ENCODE measurements at regions not wholly inside any gene's neighbourhood (a gene's known extent, or its start where the extent isn't known, plus 50 kb on each side); places are given as distances from the start of the nearest gene placed in this dataset.

GRCh38 chr11:8749202-8749601 is 66.6 kb downstream of the RPL27A start:
- Histone ChIP-seq H3K9me3 (ENCODE audit: control insufficient read depth, insufficient read depth, low read depth, low read length) (no peaks in the 10 kb centered on the region), H3K4me2 (ENCODE audit: extremely low read depth, insufficient read depth, low read length) (no peak overlapping the region), H3K27ac (ENCODE audit: insufficient read depth, low read length) (no peak overlapping the region), H3K27me3 (ENCODE audit: control insufficient read depth, insufficient read depth, low read length) (no peaks in the 10 kb centered on the region), H2AFZ (ENCODE audit: low read length) (no peak overlapping the region), H4K20me1 (ENCODE audit: control insufficient read depth, extremely low read depth, insufficient read depth, low read length) (no peaks in the 10 kb centered on the region), H3K79me2 (ENCODE audit: control insufficient read depth, insufficient read depth, low read length) (peaks cover 6% of the 10 kb centered on the region), H3K4me1 (ENCODE audit: control insufficient read depth, extremely low read depth, insufficient read depth, low read length) (no peaks in the 10 kb centered on the region), H3K9ac (ENCODE audit: insufficient read depth, low read length) (no peak overlapping the region), H3K4me3 (replicated peaks in 1 of 4; ENCODE audit: control extremely low read depth in 1 of 4, insufficient read depth in 1 of 4, low read depth in 3 of 4, low read length in 4 of 4) (no peak overlapping the region), H3K36me3 (ENCODE audit: control insufficient read depth, insufficient read depth, low read length) (peaks cover 2% of the 10 kb centered on the region)
- DNase-seq (ENCODE audit: low read depth in 2 of 2), result no peak
- TF ChIP-seq CTCF (conservative IDR thresholded peaks at IDR 0.05 in 1 of 2, IDR thresholded peaks at IDR 0.05 in 1 of 2; ENCODE audit: low read depth in 1 of 2, low read length in 2 of 2), result no peak
- TF ChIP-seq EZH2 (IDR thresholded peaks at IDR 0.05; ENCODE audit: low read length, missing control alignments), result no peak

- no peak overlapping the region for H3K4me3 ChIP-seq (replicated peaks in 1 of 4; ENCODE audit: control extremely low read depth in 1 of 4, insufficient read depth in 1 of 4, low read depth in 3 of 4, low read length in 4 of 4)
- no peak overlapping the region for H2AFZ ChIP-seq (ENCODE audit: low read length)
- H3K36me3 ChIP-seq (ENCODE audit: control insufficient read depth, insufficient read depth, low read length), result peaks cover 2% of the 10 kb centered on the region
- no peaks in the 10 kb centered on the region for H3K9me3 ChIP-seq (ENCODE audit: control insufficient read depth, insufficient read depth, low read depth, low read length)
- TF ChIP-seq CTCF (conservative IDR thresholded peaks at IDR 0.05 in 1 of 2, IDR thresholded peaks at IDR 0.05 in 1 of 2; ENCODE audit: low read depth in 1 of 2, low read length in 2 of 2) (peak; percentile 17 to 29), EZH2 (IDR thresholded peaks at IDR 0.05; ENCODE audit: low read length, missing control alignments) (no peak)
- peaks cover 12% of the 10 kb centered on the region for H3K4me1 ChIP-seq (ENCODE audit: control insufficient read depth, extremely low read depth, insufficient read depth, low read length)
- H3K4me2 ChIP-seq (ENCODE audit: extremely low read depth, insufficient read depth, low read length), result no peak overlapping the region
- no peak overlapping the region for H3K9ac ChIP-seq (ENCODE audit: insufficient read depth, low read length)
- H4K20me1 ChIP-seq (ENCODE audit: control insufficient read depth, extremely low read depth, insufficient read depth, low read length), result no peaks in the 10 kb centered on the region
- peaks cover 21% of the 10 kb centered on the region for H3K79me2 ChIP-seq (ENCODE audit: control insufficient read depth, insufficient read depth, low read length)
- H3K27me3 ChIP-seq (ENCODE audit: control insufficient read depth, insufficient read depth, low read length), result no peaks in the 10 kb centered on the region
- H3K27ac ChIP-seq (ENCODE audit: insufficient read depth, low read length), result no peak overlapping the region
- DNase-seq (ENCODE audit: low read depth in 2 of 2), result peak in 1 of 2 donors; percentile 12
Observed at GRCh38 chr11:8754241-8754640, 71.6 kb downstream of the RPL27A start.

- Histone ChIP-seq H3K27ac (ENCODE audit: insufficient read depth, low read length) (no peak overlapping the region), H2AFZ (ENCODE audit: low read length) (no peak overlapping the region), H3K79me2 (ENCODE audit: control insufficient read depth, insufficient read depth, low read length) (peaks cover 24% of the 10 kb centered on the region), H3K4me2 (ENCODE audit: extremely low read depth, insufficient read depth, low read length) (no peak overlapping the region), H3K36me3 (ENCODE audit: control insufficient read depth, insufficient read depth, low read length) (no peaks in the 10 kb centered on the region), H3K4me1 (ENCODE audit: control insufficient read depth, extremely low read depth, insufficient read depth, low read length) (peaks cover 18% of the 10 kb centered on the region), H3K9ac (ENCODE audit: insufficient read depth, low read length) (no peak overlapping the region), H3K4me3 (replicated peaks in 1 of 4; ENCODE audit: control extremely low read depth in 1 of 4, insufficient read depth in 1 of 4, low read depth in 3 of 4, low read length in 4 of 4) (no peak overlapping the region), H4K20me1 (ENCODE audit: control insufficient read depth, extremely low read depth, insufficient read depth, low read length) (no peaks in the 10 kb centered on the region), H3K27me3 (ENCODE audit: control insufficient read depth, insufficient read depth, low read length) (no peaks in the 10 kb centered on the region), H3K9me3 (ENCODE audit: control insufficient read depth, insufficient read depth, low read depth, low read length) (no peaks in the 10 kb centered on the region)
- TF ChIP-seq CTCF (conservative IDR thresholded peaks at IDR 0.05 in 1 of 2, IDR thresholded peaks at IDR 0.05 in 1 of 2; ENCODE audit: low read depth in 1 of 2, low read length in 2 of 2) (no peak), EZH2 (IDR thresholded peaks at IDR 0.05; ENCODE audit: low read length, missing control alignments) (no peak)
- DNase-seq (ENCODE audit: low read depth in 2 of 2), result peak; percentile 15 to 49
Observed at GRCh38 chr11:8756201-8756600, 73.6 kb downstream of the RPL27A start.

Data from fibroblast of lung (primary cell).